ENCODE measurements at regions not wholly inside any gene's neighbourhood (a gene's known extent, or its start where the extent isn't known, plus 50 kb on each side); places are given as distances from the start of the nearest gene placed in this dataset.

GRCh38 chr2:60047347-60047746 is 506.1 kb downstream of the BCL11A start:
- no peak for TF ChIP-seq JUND (IDR thresholded peaks at IDR 0.05; ENCODE audit: low read depth)
- no peak for DNase-seq (ENCODE audit: low read depth in 1 of 2, low spot score in 1 of 2)
- in situ Hi-C loops (cut with HindIII; ENCODE audit: low pct_unique_long_range_greater_than_20kb, low sequenced_read_pairs): no loop called here

GRCh38 chr2:60046529-60046928 is 506.9 kb downstream of the BCL11A start:
- in situ Hi-C loops (cut with HindIII; ENCODE audit: low pct_unique_long_range_greater_than_20kb, low sequenced_read_pairs): no loop called here
- no peak for TF ChIP-seq JUND (IDR thresholded peaks at IDR 0.05; ENCODE audit: low read depth)
- no peak for DNase-seq (ENCODE audit: low read depth in 1 of 2, low spot score in 1 of 2)

DNA sequence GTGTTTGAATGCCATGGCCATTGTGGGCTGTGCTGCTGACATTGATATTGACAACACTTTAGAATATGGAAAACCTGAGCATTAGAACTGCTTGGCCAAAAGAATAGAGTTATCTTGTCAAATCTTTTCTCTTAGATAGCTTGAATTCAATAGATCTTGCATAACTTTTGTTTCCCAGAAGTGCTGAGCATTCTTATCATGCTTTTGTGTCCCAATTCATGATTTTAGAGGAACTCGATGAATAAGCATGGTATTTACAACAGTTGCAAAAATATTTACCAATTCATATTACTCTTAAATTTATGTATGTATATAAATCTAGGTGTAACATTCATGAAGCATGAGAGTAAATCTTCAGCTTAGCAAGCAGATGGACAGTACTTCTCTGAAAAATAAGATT is 508.0 kb downstream of the BCL11A start:
- in situ Hi-C loops (cut with HindIII; ENCODE audit: low pct_unique_long_range_greater_than_20kb, low sequenced_read_pairs): no loop called here
- TF ChIP-seq JUND (IDR thresholded peaks at IDR 0.05; ENCODE audit: low read depth): no peak
- DNase-seq (ENCODE audit: low read depth in 1 of 2, low spot score in 1 of 2): no peak

- in situ Hi-C loops (cut with HindIII; ENCODE audit: low pct_unique_long_range_greater_than_20kb, low sequenced_read_pairs): no loop called here
- no peak for DNase-seq (ENCODE audit: low read depth in 1 of 2, low spot score in 1 of 2)
- TF ChIP-seq JUND (IDR thresholded peaks at IDR 0.05; ENCODE audit: low read depth): no peak
These were observed 509.0 kb downstream of the BCL11A start for GRCh38 chr2:60044484-60044883.

DNA sequence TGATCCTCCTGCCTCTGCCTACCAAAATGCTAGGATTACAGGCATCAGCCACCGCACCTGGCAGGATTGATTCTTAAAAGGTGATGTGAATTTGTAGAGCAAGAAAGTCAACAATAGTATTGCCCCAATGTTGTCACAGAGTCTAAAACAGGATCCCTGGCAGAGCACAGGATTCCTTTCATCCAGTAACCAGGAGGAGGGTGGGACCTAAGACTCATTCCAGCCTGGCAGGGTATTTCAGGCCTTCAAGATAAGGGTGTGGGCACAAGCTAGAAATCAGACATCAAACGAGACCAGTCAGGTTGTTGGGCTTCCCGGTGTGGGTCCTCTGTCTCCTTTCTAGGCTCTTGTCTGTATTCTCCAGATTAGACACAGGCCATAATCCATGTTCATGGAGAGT is 511.4 kb downstream of the BCL11A start:
- DNase-seq (ENCODE audit: low read depth in 1 of 2, low spot score in 1 of 2): no peak
- TF ChIP-seq JUND (IDR thresholded peaks at IDR 0.05; ENCODE audit: low read depth): no peak
- in situ Hi-C loops (cut with HindIII; ENCODE audit: low pct_unique_long_range_greater_than_20kb, low sequenced_read_pairs): no loop called here

DNA sequence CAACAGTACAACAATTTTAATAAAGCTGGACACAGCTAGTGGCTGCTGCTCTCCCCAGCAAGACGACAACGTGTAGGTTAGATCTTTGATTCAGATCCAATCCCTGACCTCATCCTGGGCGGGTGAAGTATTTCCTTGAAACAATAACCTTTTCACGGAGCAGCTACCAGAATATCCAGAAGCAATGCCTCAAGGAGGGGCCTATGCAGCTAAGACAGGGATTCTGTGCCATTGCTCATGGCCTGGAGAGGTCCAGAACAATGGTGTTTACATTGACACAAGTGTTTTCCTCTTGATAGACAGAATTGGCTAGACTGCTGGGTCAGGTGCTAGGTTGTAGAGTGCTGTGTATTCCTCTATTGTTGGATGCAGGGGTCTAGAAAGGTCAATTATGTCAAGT is 520.1 kb downstream of the BCL11A start:
- in situ Hi-C loops (cut with HindIII; ENCODE audit: low pct_unique_long_range_greater_than_20kb, low sequenced_read_pairs): no loop called here
- TF ChIP-seq JUND (IDR thresholded peaks at IDR 0.05; ENCODE audit: low read depth): no peak
- DNase-seq (ENCODE audit: low read depth in 1 of 2, low spot score in 1 of 2): no peak

GRCh38 chr2:60029566-60029883 is 523.9 kb downstream of the BCL11A start:
- DNase-seq (ENCODE audit: low read depth in 1 of 2, low spot score in 1 of 2): no peak
- in situ Hi-C loops (cut with HindIII; ENCODE audit: low pct_unique_long_range_greater_than_20kb, low sequenced_read_pairs): no loop called here
- TF ChIP-seq JUND (IDR thresholded peaks at IDR 0.05; ENCODE audit: low read depth): no peak

DNA sequence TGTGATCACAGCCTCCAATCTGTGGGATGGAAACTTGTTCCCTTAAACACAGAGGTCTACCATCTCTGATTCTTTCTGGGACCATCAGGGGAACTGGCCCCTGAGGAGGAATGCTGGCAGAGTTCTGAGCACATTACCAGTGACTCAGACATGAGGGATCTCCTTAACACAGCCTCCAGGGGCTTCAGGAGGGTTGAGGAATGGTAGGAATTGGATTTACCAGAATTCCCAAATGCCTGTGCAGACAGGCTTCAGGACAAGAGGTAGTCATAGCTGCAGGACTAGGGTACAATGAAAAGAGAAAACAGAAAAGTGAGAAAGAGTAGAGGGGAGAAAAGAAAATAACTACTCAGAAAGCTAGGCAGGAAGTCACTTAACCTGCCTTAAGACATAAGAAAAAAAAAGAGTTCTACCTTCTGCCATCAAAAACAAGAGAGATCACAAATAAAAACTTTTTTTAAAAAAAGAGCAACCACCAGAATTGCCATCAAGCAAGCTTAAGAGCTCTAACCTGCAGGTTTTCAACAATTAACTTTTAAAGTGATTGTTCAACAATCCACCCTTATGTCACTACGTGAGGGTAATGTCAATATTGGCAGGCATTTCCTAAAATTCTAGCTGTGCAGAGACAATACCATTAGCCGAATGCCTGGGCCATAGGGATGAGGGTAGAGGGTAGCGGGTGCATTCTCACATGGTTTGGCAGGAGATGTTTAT is 524.4 kb downstream of the BCL11A start:
- no peak for TF ChIP-seq JUND (IDR thresholded peaks at IDR 0.05; ENCODE audit: low read depth)
- in situ Hi-C loops (cut with HindIII; ENCODE audit: low pct_unique_long_range_greater_than_20kb, low sequenced_read_pairs): no loop called here
- no peak for DNase-seq (ENCODE audit: low read depth in 1 of 2, low spot score in 1 of 2)

- TF ChIP-seq JUND (IDR thresholded peaks at IDR 0.05; ENCODE audit: low read depth): no peak
- no peak for DNase-seq (ENCODE audit: low read depth in 1 of 2, low spot score in 1 of 2)
- in situ Hi-C loops (cut with HindIII; ENCODE audit: low pct_unique_long_range_greater_than_20kb, low sequenced_read_pairs): no loop called here
These were observed 528.0 kb downstream of the BCL11A start for GRCh38 chr2:60025496-60025895.

- in situ Hi-C loops (cut with HindIII; ENCODE audit: low pct_unique_long_range_greater_than_20kb, low sequenced_read_pairs): no loop called here
- no peak for DNase-seq (ENCODE audit: low read depth in 1 of 2, low spot score in 1 of 2)
- no peak for TF ChIP-seq JUND (IDR thresholded peaks at IDR 0.05; ENCODE audit: low read depth)
These were observed 530.0 kb downstream of the BCL11A start for GRCh38 chr2:60023256-60023985.

DNA sequence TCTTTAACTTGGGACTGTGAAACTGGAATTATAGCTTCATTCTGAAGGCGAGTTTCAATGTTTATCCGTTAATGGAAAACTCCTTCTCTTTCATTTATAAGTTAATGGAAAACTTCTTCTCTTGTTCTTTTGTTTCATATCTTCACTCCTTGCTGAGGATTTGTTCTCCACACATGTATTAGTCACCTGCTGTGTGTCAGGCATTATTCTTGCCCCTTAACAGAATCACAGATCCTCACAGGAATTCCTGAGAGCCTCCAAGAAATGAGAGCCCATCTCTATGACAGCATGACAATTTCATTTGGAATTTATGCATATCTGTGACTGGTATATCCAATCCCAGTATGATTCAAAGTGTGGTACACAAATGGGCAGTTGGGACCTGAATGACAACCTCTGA is 545.8 kb downstream of the BCL11A start:
- in situ Hi-C loops (cut with HindIII; ENCODE audit: low pct_unique_long_range_greater_than_20kb, low sequenced_read_pairs): no loop called here
- TF ChIP-seq JUND (IDR thresholded peaks at IDR 0.05; ENCODE audit: low read depth): no peak
- DNase-seq (ENCODE audit: low read depth in 1 of 2, low spot score in 1 of 2): no peak

GRCh38 chr2:60003076-60003475 is 550.4 kb downstream of the BCL11A start:
- in situ Hi-C loops (cut with HindIII; ENCODE audit: low pct_unique_long_range_greater_than_20kb, low sequenced_read_pairs): no loop called here
- TF ChIP-seq JUND (IDR thresholded peaks at IDR 0.05; ENCODE audit: low read depth): no peak
- DNase-seq (ENCODE audit: low read depth in 1 of 2, low spot score in 1 of 2): no peak

DNA sequence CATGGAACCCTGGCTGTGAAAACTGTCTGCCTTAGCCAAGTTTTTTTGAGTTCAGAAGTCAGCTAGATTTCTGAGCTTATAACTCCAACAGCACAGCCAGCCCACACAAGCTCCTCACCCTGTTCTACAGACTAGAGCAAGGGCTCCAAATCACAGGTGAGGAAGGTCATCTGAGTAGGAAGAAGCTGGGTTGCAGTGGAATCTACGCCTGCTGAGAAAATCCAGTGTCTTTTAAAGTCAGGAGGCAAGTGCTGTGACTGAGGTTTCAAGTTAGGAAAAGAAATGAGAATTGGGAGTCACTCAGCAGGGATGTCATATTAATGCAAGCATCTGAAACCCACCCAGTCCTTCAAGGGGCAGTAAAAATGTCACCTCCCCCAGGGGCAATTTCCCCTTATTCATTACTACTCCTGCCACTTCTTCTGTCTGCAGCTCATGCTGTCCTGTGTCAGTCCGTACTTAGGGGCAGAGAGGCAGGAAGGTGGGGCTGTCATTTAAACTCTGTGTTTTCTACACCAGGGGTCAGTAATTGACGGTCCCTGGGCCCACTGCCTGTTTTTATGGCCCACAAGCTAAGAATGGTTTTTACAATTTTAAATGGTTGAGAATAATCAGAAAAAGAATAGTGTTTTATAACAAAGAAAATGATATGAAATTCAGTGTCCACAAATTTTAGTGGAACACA is 551.1 kb downstream of the BCL11A start:
- TF ChIP-seq JUND (IDR thresholded peaks at IDR 0.05; ENCODE audit: low read depth): no peak
- DNase-seq (ENCODE audit: low read depth in 1 of 2, low spot score in 1 of 2): no peak
- in situ Hi-C loops (cut with HindIII; ENCODE audit: low pct_unique_long_range_greater_than_20kb, low sequenced_read_pairs): no loop called here
